Jurkat, Clone E6-1 (cell line): ENCODE measurements at regions not wholly inside any gene's neighbourhood (a gene's known extent, or its start where the extent isn't known, plus 50 kb on each side); places are given as distances from the start of the nearest gene placed in this dataset.
"Not testable (repeated sequence)": the region's sequence is repeated elsewhere in the genome, so short reads cannot be mapped to it uniquely, and the experiment has no call there.

Experiments used
- DNase-seq: peaks from one replicate; pipeline ENCODE4 v3.0.0-alpha.2; 2011; ENCODE audit warnings: low read depth, low spot score
- H3K4me3 ChIP-seq: 2 replicates; pipeline ENCODE4 v1.5.1; 2011; ENCODE audit warnings: mild to moderate bottlenecking, low read length, control low read depth, moderate library complexity

GRCh38 chr14:54221971-54222370, 174.8 kb upstream of the CDKN3 start:
- no peak overlapping the region for H3K4me3 ChIP-seq
- DNase-seq, result no peak

- no peak overlapping the region for H3K4me3 ChIP-seq
- no peak for DNase-seq
These were observed 172.9 kb upstream of the CDKN3 start for GRCh38 chr14:54223831-54224402.

- DNase-seq, result no peak
- H3K4me3 ChIP-seq, result no peak overlapping the region
These were observed 171.2 kb upstream of the CDKN3 start for GRCh38 chr14:54225457-54226060.

GRCh38 chr14:54226103-54226502, 170.7 kb upstream of the CDKN3 start:
- no peak overlapping the region for H3K4me3 ChIP-seq
- DNase-seq, result no peak

GRCh38 chr14:54226558-54226957, 170.2 kb upstream of the CDKN3 start:
- no peak for DNase-seq
- H3K4me3 ChIP-seq, result no peak overlapping the region

GRCh38 chr14:54229136-54229535, 167.7 kb upstream of the CDKN3 start:
- H3K4me3 ChIP-seq, result no peak overlapping the region
- DNase-seq, result no peak

- H3K4me3 ChIP-seq, result no peak overlapping the region
- DNase-seq, result no peak
These were observed 166.2 kb upstream of the CDKN3 start for GRCh38 chr14:54230645-54231044.

GRCh38 chr14:54232735-54233134, 164.1 kb upstream of the CDKN3 start:
- DNase-seq, result no peak
- H3K4me3 ChIP-seq, result no peak overlapping the region

- H3K4me3 ChIP-seq, result no peak overlapping the region
- no peak for DNase-seq
These were observed 155.3 kb upstream of the CDKN3 start for GRCh38 chr14:54241517-54241916.

- DNase-seq, result no peak
- no peak overlapping the region for H3K4me3 ChIP-seq
These were observed 145.5 kb upstream of the CDKN3 start for GRCh38 chr14:54251356-54251755.

GRCh38 chr14:54252072-54252730, 144.6 kb upstream of the CDKN3 start:
- no peak overlapping the region for H3K4me3 ChIP-seq
- no peak for DNase-seq

GRCh38 chr14:54253195-54253947, 143.4 kb upstream of the CDKN3 start:
- H3K4me3 ChIP-seq, result no peak overlapping the region
- no peak for DNase-seq

GRCh38 chr14:54256156-54256555, 140.7 kb upstream of the CDKN3 start:
- DNase-seq, result no peak
- H3K4me3 ChIP-seq, result no peak overlapping the region

GRCh38 chr14:54257424-54257823, 139.4 kb upstream of the CDKN3 start:
- no peak for DNase-seq
- H3K4me3 ChIP-seq, result no peak overlapping the region

- no peak for DNase-seq
- no peak overlapping the region for H3K4me3 ChIP-seq
These were observed 138.4 kb upstream of the CDKN3 start for GRCh38 chr14:54258382-54258781.

- DNase-seq, result no peak
These were observed 137.0 kb upstream of the CDKN3 start for GRCh38 chr14:54259821-54260220.

GRCh38 chr14:54261283-54261682, 135.5 kb upstream of the CDKN3 start:
- no peak overlapping the region for H3K4me3 ChIP-seq
- DNase-seq, result no peak

More at GRCh38 chr14:54259821-54260220, 137.0 kb upstream of the CDKN3 start:
- no peak overlapping the region for H3K4me3 ChIP-seq

GRCh38 chr14:54266616-54267015, 130.2 kb upstream of the CDKN3 start:
- DNase-seq, H3K4me3 ChIP-seq: not testable (repeated sequence)

- H3K4me3 ChIP-seq, result no peak overlapping the region
- peak; percentile 17 for DNase-seq
These were observed 129.6 kb upstream of the CDKN3 start for GRCh38 chr14:54267172-54267571.
